ENCODE measurements at regions not wholly inside any gene's neighbourhood (a gene's known extent, or its start where the extent isn't known, plus 50 kb on each side); places are given as distances from the start of the nearest gene placed in this dataset.

- TF ChIP-seq CTCF (IDR thresholded peaks at IDR 0.05) (no peak), ZFX (IDR thresholded peaks at IDR 0.05; ENCODE audit: borderline replicate concordance) (no peak)
Observed at GRCh38 chr12:58731096-58731495, 189.2 kb downstream of the LRIG3 start.
